Chondrocyte (in vitro differentiated cells): ENCODE measurements at regions not wholly inside any gene's neighbourhood (a gene's known extent, or its start where the extent isn't known, plus 50 kb on each side); places are given as distances from the start of the nearest gene placed in this dataset.

Experiments used
- DNase-seq: peaks from one replicate; pipeline ENCODE4 v3.0.0; 2021; ENCODE audit warnings: mixed read lengths, low spot score
- H3K27ac Mint-ChIP-seq: one replicate; pipeline ENCODE4 v1.8.0; 2021; ENCODE audit warnings: mild to moderate bottlenecking, moderate library complexity, mixed read lengths; ENCODE audit not compliant: unreplicated experiment
- H3K27me3 Mint-ChIP-seq: 2 replicates; pipeline ENCODE4 v1.8.0; 2021; ENCODE audit warnings: low read depth, mixed read lengths
- H3K36me3 Mint-ChIP-seq: 2 replicates; pipeline ENCODE4 v1.8.0; 2021; ENCODE audit warnings: low read depth, mixed read lengths
- H3K4me1 Mint-ChIP-seq: 2 replicates; pipeline ENCODE4 v1.8.0; 2021; ENCODE audit warnings: low read depth, mild to moderate bottlenecking, mixed read lengths
- H3K4me3 Mint-ChIP-seq: one replicate; pipeline ENCODE4 v1.8.0; 2021; ENCODE audit warnings: mild to moderate bottlenecking, moderate library complexity, mixed read lengths; ENCODE audit not compliant: unreplicated experiment
- H3K9me3 Mint-ChIP-seq: 2 replicates; pipeline ENCODE4 v1.8.0; 2021; ENCODE audit warnings: low read depth, mixed read lengths
- TF ChIP-seq, protein P1 (sequence below): fragments of 200-600 bp; sonication (generic); IDR thresholded peaks from 2 replicates; pipeline ENCODE4 v1.5.0; 2021; ENCODE audit warnings: antibody characterized with exemption, mild to moderate bottlenecking, moderate library complexity

DNA sequence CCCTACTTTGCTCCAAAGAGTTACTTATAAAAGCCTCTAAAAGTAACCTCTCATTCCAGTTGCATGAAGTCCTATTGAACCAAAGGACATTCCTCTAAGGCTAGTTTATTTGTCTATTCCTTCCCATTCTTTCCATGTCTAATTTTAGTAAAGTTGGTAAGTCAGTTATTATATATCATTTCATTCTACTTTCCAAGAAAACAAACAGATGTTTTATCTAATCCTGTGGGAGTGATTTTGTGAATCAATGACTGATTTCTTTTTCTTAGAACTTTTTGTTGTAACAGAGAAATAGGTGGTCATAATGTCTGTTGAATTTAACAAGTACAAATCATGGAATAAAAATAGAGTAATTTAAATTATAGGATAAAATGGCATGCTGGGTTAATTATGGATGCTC lies 286.3 kb downstream of the FSIP2 start:
- H3K27me3 Mint-ChIP-seq: no peaks in the 10 kb centered on the region
- H3K36me3 Mint-ChIP-seq: no peaks in the 10 kb centered on the region
- H3K4me1 Mint-ChIP-seq: peaks cover 4% of the 10 kb centered on the region
- no peak for DNase-seq
- TF ChIP-seq, protein P1, sequence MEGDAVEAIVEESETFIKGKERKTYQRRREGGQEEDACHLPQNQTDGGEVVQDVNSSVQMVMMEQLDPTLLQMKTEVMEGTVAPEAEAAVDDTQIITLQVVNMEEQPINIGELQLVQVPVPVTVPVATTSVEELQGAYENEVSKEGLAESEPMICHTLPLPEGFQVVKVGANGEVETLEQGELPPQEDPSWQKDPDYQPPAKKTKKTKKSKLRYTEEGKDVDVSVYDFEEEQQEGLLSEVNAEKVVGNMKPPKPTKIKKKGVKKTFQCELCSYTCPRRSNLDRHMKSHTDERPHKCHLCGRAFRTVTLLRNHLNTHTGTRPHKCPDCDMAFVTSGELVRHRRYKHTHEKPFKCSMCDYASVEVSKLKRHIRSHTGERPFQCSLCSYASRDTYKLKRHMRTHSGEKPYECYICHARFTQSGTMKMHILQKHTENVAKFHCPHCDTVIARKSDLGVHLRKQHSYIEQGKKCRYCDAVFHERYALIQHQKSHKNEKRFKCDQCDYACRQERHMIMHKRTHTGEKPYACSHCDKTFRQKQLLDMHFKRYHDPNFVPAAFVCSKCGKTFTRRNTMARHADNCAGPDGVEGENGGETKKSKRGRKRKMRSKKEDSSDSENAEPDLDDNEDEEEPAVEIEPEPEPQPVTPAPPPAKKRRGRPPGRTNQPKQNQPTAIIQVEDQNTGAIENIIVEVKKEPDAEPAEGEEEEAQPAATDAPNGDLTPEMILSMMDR: no peak
- no peak overlapping the region for H3K27ac Mint-ChIP-seq
- no peak overlapping the region for H3K4me3 Mint-ChIP-seq
- peaks cover 9% of the 10 kb centered on the region for H3K9me3 Mint-ChIP-seq

DNA sequence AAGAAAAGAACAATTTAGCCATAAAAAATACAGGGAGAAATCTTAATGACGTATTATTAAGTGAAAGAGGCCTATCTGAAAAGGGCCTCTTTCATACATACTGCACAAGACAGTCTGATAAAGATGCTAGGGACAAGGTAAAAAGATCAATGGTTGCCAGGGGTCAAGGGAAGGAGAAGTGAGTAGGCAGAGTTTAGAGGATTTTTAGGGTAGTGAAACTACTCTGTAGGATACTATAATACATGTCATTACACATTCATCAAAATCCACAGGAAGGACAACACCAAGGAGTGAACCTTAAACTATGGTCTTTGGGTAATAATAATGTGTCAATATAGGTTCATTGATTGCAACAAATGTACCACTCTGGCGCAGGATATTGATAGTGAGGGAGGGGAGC lies 289.3 kb downstream of the FSIP2 start:
- no peak for DNase-seq
- Mint-ChIP-seq H3K27me3 (no peaks in the 10 kb centered on the region), H3K27ac (no peak overlapping the region), H3K4me1 (peaks cover 4% of the 10 kb centered on the region), H3K9me3 (no peaks in the 10 kb centered on the region), H3K4me3 (no peak overlapping the region), H3K36me3 (no peaks in the 10 kb centered on the region)
- TF ChIP-seq, protein P1: no peak

DNA sequence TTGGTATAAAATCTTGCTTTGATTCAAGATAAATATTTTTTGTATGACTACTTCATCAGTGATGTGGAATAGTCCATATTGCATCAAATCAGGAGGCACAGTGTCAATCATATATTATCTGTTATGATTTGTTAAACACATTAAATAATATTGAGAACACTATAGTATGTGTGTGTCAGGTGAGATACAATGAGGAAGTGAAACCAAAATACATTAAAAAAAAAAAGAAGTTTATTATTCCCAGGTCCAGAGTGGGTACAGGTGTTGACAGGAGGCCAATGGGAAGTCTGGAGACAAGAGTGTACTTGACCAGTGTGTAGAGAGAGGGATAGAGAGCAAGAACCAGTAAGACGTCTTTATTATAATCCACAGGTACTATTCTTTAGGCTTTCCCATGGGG lies 292.6 kb downstream of the FSIP2 start:
- no peak overlapping the region for H3K27ac Mint-ChIP-seq

DNA sequence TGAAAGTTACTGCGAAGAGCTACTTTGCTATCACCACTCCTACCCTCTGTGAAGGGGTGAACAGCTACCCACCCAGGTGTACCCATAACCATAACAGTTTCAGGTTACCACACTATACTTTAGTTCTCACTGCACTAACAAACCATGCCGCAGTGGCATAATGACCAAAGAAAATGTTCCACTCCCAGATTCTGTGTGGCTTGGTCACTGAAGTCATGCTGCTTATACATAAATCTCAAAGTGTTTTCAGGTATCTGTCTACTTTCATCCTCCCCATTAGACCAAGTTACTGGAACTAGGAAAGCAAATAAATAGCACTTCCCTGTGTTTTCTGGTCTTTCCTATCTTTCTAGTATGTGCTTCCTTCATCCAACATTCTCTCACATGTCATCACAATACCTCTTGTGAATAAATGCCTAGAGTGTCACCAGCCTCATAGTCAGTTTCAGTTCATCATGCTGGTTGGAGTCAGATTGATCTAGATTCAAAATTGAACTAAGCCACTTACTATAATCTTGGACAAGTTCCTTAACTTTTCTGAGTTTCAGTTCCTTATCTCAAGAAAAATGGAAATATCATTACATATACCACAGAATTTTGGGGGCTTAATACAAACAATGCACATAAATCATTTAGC lies 293.6 kb downstream of the FSIP2 start:
- H3K4me1 Mint-ChIP-seq: peaks cover 4% of the 10 kb centered on the region
- no peak for DNase-seq

More for the DNA sequence above, 292.6 kb downstream of the FSIP2 start:
- Mint-ChIP-seq H3K4me1 (peaks cover 4% of the 10 kb centered on the region), H3K27me3 (no peaks in the 10 kb centered on the region), H3K9me3 (no peaks in the 10 kb centered on the region), H3K36me3 (no peaks in the 10 kb centered on the region), H3K4me3 (no peak overlapping the region)
- TF ChIP-seq, protein P1: no peak
- DNase-seq: no peak

DNA sequence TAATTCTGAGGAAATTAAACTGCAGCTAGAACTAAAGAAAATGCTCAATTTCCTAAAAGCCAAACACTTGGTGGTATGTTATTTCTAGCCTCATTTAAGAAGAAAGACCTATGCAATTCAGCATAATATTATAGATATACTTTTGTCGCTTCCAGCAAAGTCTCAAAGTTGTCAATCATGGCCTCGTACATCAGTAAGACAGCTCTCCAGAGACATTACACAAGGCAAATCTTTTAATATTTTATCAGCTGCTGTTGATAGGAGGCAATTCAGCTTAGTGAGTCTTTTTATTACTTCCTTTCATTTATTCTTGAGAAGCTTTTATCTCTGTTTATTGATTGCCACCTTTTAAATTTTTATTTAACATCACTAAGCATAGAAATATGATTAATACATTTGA lies 294.3 kb downstream of the FSIP2 start:
- H3K27ac Mint-ChIP-seq: no peak overlapping the region
- no peaks in the 10 kb centered on the region for H3K36me3 Mint-ChIP-seq
- no peaks in the 10 kb centered on the region for H3K9me3 Mint-ChIP-seq
- TF ChIP-seq, protein P1: no peak
- no peak overlapping the region for H3K4me3 Mint-ChIP-seq
- DNase-seq: no peak
- H3K4me1 Mint-ChIP-seq: peaks cover 4% of the 10 kb centered on the region
- H3K27me3 Mint-ChIP-seq: no peaks in the 10 kb centered on the region

More for the DNA sequence above, 293.6 kb downstream of the FSIP2 start:
- H3K4me3 Mint-ChIP-seq: no peak overlapping the region
- H3K36me3 Mint-ChIP-seq: no peaks in the 10 kb centered on the region
- H3K9me3 Mint-ChIP-seq: no peaks in the 10 kb centered on the region
- H3K27me3 Mint-ChIP-seq: no peaks in the 10 kb centered on the region
- H3K27ac Mint-ChIP-seq: no peak overlapping the region
- TF ChIP-seq, protein P1: no peak
